WTC11 (cell line): ENCODE measurements at regions not wholly inside any gene's neighbourhood (a gene's known extent, or its start where the extent isn't known, plus 50 kb on each side); places are given as distances from the start of the nearest gene placed in this dataset.

Experiments
- ATAC-seq: fragments of 200-7000 bp; cut with Tn5 transposase; 2 replicates; pipeline ENCODE4 v1.10.0; 2021; ENCODE audit warnings: mild to moderate bottlenecking, moderate library complexity
- CTCF ChIA-PET: fragments of 300-600 bp; sonication (Branson Sonifier 250); formaldehyde crosslinking; loops from one replicate; lab custom pipeline; 2021; ENCODE audit warnings: antibody characterized with exemption; lab: Charles Lee
- POLR2A ChIA-PET: fragments of 350-600 bp; sonication (Branson Sonifier 250); formaldehyde crosslinking; loops from one replicate; lab custom pipeline; 2021; ENCODE audit warnings: antibody characterized with exemption; lab: Charles Lee
- DNase-seq: peaks from one replicate; pipeline ENCODE4 v3.0.0; 2021; ENCODE audit warnings: low spot score
- H3K27ac Mint-ChIP-seq: 2 replicates; pipeline ENCODE4 v1.8.0; 2021; ENCODE audit warnings: mixed read lengths
- H3K27me3 Mint-ChIP-seq: 2 replicates; pipeline ENCODE4 v1.8.0; 2021; ENCODE audit warnings: low read depth, mild to moderate bottlenecking, moderate library complexity, mixed read lengths
- H3K36me3 Mint-ChIP-seq: 2 replicates; pipeline ENCODE4 v1.8.0; 2021; ENCODE audit warnings: mixed read lengths
- H3K4me1 Mint-ChIP-seq: 2 replicates; pipeline ENCODE4 v1.8.0; 2022; ENCODE audit warnings: mixed read lengths
- H3K4me3 Mint-ChIP-seq: 2 replicates; pipeline ENCODE4 v1.8.0; 2021; ENCODE audit warnings: mild to moderate bottlenecking, moderate library complexity, mixed read lengths
- H3K9me3 Mint-ChIP-seq: 2 replicates; pipeline ENCODE4 v1.8.0; 2021; ENCODE audit warnings: mixed read lengths
- ARID4B ChIP-seq: sonication (generic); formaldehyde crosslinking; IDR thresholded peaks from 2 replicates; pipeline ENCODE4 v1.8.0; 2023; ENCODE audit warnings: missing genetic modification reagents, mild to moderate bottlenecking, borderline replicate concordance
- CREB1 ChIP-seq: sonication (generic); formaldehyde crosslinking; IDR thresholded peaks from 2 replicates; pipeline ENCODE4 v1.8.0; 2023; ENCODE audit warnings: mild to moderate bottlenecking, missing genetic modification reagents
- CTCF ChIP-seq: fragments of 200-600 bp; IDR thresholded peaks from 2 replicates; pipeline ENCODE4 v1.8.0; 2022; ENCODE audit warnings: antibody characterized with exemption
- ERG ChIP-seq: fragments of 250-450 bp; sonication (Bioruptor Pico); IDR thresholded peaks from 2 replicates; pipeline ENCODE4 v1.8.0; 2021; ENCODE audit warnings: mild to moderate bottlenecking
- FOXP1 ChIP-seq: sonication (generic); formaldehyde crosslinking; IDR thresholded peaks from 2 replicates; pipeline ENCODE4 v1.8.0; 2022; ENCODE audit warnings: missing genetic modification reagents, mild to moderate bottlenecking, moderate library complexity, borderline replicate concordance
- IRF2 ChIP-seq: sonication (generic); formaldehyde crosslinking; IDR thresholded peaks from 2 replicates; pipeline ENCODE4 v1.8.0; 2022; ENCODE audit warnings: low read depth, missing genetic modification reagents, borderline replicate concordance
- NR1H2 ChIP-seq: sonication (generic); formaldehyde crosslinking; IDR thresholded peaks from 2 replicates; pipeline ENCODE4 v1.9.0; 2021; ENCODE audit warnings: mild to moderate bottlenecking, moderate library complexity, missing genetic modification reagents
- SP1 ChIP-seq: sonication (generic); formaldehyde crosslinking; conservative IDR thresholded peaks from 2 replicates; pipeline ENCODE4 v1.8.1; 2022; ENCODE audit warnings: missing genetic modification reagents
- STAT6 ChIP-seq: sonication (generic); formaldehyde crosslinking; conservative IDR thresholded peaks from 2 replicates; pipeline ENCODE4 v1.8.1; 2023; ENCODE audit warnings: mild to moderate bottlenecking, low read depth, missing genetic modification reagents, moderate library complexity
- TCF7 ChIP-seq: sonication (generic); formaldehyde crosslinking; IDR thresholded peaks from 2 replicates; pipeline ENCODE4 v1.8.0; 2022; ENCODE audit warnings: mild to moderate bottlenecking, low read depth, missing genetic modification reagents, moderate library complexity
- TEAD4 ChIP-seq: sonication (generic); formaldehyde crosslinking; IDR thresholded peaks from 2 replicates; pipeline ENCODE4 v1.8.0; 2022; ENCODE audit warnings: mild to moderate bottlenecking, missing genetic modification reagents
- USF2 ChIP-seq: sonication (generic); formaldehyde crosslinking; IDR thresholded peaks from 2 replicates; pipeline ENCODE4 v1.8.1; 2023; ENCODE audit warnings: mild to moderate bottlenecking, missing genetic modification reagents, moderate library complexity
- ZNF219 ChIP-seq: sonication (generic); formaldehyde crosslinking; IDR thresholded peaks from 2 replicates; pipeline ENCODE4 v1.8.0; 2023; ENCODE audit warnings: missing genetic modification reagents, mild to moderate bottlenecking, borderline replicate concordance
- ZNF263 ChIP-seq: sonication (generic); formaldehyde crosslinking; IDR thresholded peaks from 2 replicates; pipeline ENCODE4 v1.8.1; 2022; ENCODE audit warnings: low read depth, mild to moderate bottlenecking, moderate library complexity, missing genetic modification reagents
- ZNF532 ChIP-seq: fragments of 250-450 bp; sonication (Bioruptor Pico); IDR thresholded peaks from 2 replicates; pipeline ENCODE4 v1.9.0; 2021; ENCODE audit warnings: mild to moderate bottlenecking, borderline replicate concordance

- no peak for DNase-seq
- Mint-ChIP-seq H3K4me1 (no peaks in the 10 kb centered on the region), H3K4me3 (no peak overlapping the region), H3K27me3 (no peaks in the 10 kb centered on the region), H3K9me3 (peaks cover 23% of the 10 kb centered on the region), H3K36me3 (peaks cover 10% of the 10 kb centered on the region; the same call in 1 of the 2 replicates), H3K27ac (no peak overlapping the region)
- POLR2A ChIA-PET: no interaction called here
- CTCF ChIA-PET: no interaction called here
- no peak for ATAC-seq
- no peak for TF ChIP-seq CREB1 (CRISPR knock-in tag)
- TF ChIP-seq TCF7 (CRISPR knock-in tag): no peak
- TF ChIP-seq ZNF263: no peak
- no peak for TF ChIP-seq CTCF
- no peak for TF ChIP-seq ZNF219 (CRISPR knock-in tag)
- TF ChIP-seq STAT6 (CRISPR knock-in tag): no peak
- no peak for TF ChIP-seq USF2 (CRISPR knock-in tag)
- no peak for TF ChIP-seq IRF2 (CRISPR knock-in tag)
Observed at GRCh38 chr4:130736436-130737185, 1640.7 kb downstream of the C4orf33 start.

GRCh38 chr4:130738233-130738632, 1642.3 kb downstream of the C4orf33 start:
- CTCF ChIA-PET: no interaction called here
- no peak overlapping the region for H3K4me3 Mint-ChIP-seq
- no peaks in the 10 kb centered on the region for H3K4me1 Mint-ChIP-seq
- POLR2A ChIA-PET: no interaction called here
- no peaks in the 10 kb centered on the region for H3K27me3 Mint-ChIP-seq
- peaks cover 10% of the 10 kb centered on the region; the same call in 1 of the 2 replicates for H3K36me3 Mint-ChIP-seq
- peaks cover 37% of the 10 kb centered on the region for H3K9me3 Mint-ChIP-seq
- DNase-seq: no peak
- ATAC-seq: peak; percentile 51; the same call in 1 of the 2 replicates
- H3K27ac Mint-ChIP-seq: no peak overlapping the region
- no peak for TF ChIP-seq TEAD4 (CRISPR knock-in tag)
- no peak for TF ChIP-seq SP1 (CRISPR knock-in tag)
- no peak for TF ChIP-seq ZNF263
- no peak for TF ChIP-seq NR1H2
- TF ChIP-seq ARID4B (CRISPR knock-in tag): no peak
- no peak for TF ChIP-seq ZNF532 (CRISPR knock-in tag)
- no peak for TF ChIP-seq ERG (CRISPR knock-in tag)
- TF ChIP-seq FOXP1 (CRISPR knock-in tag): no peak
